ENCODE measurements at regions not wholly inside any gene's neighbourhood (a gene's known extent, or its start where the extent isn't known, plus 50 kb on each side); places are given as distances from the start of the nearest gene placed in this dataset.
"Not testable (repeated sequence)": the region's sequence is repeated elsewhere in the genome, so short reads cannot be mapped to it uniquely, and the experiment has no call there.

- DNase-seq, result no peak
These were observed 282.1 kb upstream of the TRIB2 start for GRCh38 chr2:12434630-12435098.

DNA sequence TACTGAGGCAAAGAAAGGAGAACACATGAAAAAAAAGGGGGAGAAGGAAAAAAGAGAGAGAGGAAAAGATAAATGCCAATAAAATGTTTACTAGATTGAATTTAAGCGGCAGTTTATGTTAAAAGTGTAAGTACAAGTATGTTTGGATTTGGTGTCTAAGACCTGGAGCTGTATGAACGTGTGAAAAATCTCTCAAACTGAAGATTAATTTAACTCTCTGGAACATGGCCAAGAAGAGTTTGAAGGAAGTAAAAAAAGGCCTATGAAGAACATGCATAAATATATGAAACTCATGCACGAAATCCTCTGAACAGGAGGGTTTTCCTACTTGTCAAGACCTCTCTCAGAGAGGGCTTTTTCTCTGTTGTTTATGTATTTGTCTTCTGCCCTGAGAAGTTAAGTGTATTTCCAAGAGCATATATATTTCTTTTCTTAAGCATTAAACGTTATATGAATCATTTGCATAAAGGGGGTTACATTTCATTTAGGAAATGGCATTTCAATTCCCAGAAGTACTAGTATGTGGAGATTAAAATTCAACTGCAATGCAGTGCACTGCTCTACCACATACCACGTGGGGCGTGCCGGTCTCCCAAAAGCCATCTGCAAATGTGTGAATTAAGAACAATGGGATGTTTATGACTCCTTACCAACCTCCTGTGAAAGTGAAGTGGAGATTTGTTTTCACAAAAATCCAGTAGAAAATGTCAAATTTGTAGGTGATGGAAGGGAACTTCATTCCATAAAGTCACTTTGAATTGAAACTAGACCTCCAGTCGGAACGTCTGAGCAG is 281.1 kb upstream of the TRIB2 start:
- no peak for DNase-seq

DNA sequence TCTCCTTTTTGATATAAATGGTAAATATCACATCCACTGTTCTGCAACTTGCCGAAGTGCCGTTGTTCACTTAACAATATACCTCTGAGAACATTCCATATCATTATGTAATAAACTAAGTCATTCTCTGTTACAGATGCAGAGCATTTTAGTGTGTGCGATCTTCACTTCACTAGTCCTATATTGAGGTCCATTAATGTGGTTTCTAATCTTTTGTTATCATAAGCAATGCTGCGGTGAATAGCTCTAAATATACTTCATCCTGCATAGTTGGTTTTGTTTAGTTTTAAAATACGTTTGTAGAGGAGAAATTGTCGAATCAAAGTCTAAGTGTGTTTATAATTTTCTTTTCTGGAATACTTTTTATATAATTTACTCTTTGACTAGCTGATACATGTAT is 280.3 kb upstream of the TRIB2 start:
- DNase-seq, result no peak

GRCh38 chr2:12436935-12437561 is 279.7 kb upstream of the TRIB2 start:
- DNase-seq, result no peak

DNA sequence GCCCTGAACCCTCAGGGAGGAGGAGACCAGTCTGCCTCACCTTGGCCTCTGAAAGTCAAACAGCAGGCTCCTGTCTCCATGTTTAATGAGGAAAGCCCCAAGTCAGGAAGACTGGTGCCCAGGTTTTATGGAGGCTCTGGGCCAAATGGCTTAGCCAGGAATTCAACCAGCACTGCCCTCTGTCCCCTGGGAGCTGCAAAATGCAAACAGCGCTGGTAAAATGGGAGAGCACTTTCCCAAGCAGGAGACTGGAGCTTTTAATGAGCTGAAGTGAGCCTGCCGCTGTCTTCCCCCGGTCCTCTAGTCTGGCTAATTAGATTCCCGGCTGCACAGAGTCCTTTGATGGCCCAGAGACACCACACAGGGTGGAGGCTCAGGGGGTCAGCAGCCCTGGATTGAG is 276.0 kb upstream of the TRIB2 start:
- DNase-seq, result no peak

- no peak for DNase-seq
These were observed 274.8 kb upstream of the TRIB2 start for GRCh38 chr2:12441750-12442475.

DNA sequence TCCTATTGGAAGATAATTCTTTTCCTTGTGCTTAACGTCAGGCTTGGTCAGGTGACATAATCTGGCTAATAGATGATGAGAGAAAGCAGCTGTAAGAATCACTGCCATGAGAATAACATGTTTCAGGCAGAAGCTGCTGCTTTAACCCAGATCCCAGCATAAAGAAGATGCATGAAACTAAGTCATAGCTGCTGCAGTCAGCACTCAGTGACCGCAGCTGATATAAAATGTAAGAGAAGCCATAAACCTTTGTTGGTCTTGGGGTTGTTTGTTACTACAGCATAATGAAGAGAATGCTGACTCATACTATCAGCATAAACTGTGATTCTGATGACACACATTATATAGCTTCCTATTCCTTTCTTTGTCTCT is 274.3 kb upstream of the TRIB2 start:
- DNase-seq, result no peak

GRCh38 chr2:12448846-12449505 is 267.8 kb upstream of the TRIB2 start:
- DNase-seq, result no peak

DNA sequence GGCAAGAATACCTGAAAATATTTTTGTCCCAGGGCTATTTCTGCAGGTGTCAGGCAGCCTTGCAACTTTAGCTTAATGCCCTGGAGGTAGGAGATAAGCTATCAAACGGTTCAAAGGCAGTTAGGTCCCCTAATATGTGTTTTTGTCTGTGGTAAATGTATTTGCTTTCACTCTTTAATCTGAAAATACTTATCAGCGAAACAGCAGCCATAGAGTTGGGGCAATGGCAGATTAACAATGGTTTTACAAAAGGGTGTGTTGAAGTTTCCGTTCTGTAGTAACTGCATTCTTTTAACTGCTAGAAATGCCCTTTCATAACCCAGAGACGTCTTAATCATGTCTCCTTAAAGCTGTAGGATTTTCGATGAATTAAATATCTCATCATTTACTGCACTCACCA is 265.0 kb upstream of the TRIB2 start:
- DNase-seq, result no peak

- no peak for DNase-seq
These were observed 264.6 kb upstream of the TRIB2 start for GRCh38 chr2:12452185-12452584.

GRCh38 chr2:12453731-12454130 is 263.0 kb upstream of the TRIB2 start:
- DNase-seq, result no peak

DNA sequence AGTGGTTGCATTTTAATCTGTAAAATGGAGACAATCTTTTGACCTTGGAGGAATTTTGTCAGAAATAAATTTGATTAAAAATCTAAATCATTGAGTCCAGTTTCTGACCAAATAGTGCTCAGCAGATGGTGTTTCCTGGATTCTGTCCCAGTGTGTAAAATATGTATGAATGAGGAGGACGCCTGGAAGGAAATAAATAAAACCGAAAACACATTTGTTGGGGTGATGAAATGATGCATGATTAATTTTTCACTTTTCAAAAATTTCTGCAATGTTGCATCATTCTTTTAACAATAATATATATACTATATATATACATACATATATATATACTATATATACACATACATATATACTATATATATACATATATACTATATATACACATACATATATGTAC is 261.1 kb upstream of the TRIB2 start:
- DNase-seq, result no peak

DNA sequence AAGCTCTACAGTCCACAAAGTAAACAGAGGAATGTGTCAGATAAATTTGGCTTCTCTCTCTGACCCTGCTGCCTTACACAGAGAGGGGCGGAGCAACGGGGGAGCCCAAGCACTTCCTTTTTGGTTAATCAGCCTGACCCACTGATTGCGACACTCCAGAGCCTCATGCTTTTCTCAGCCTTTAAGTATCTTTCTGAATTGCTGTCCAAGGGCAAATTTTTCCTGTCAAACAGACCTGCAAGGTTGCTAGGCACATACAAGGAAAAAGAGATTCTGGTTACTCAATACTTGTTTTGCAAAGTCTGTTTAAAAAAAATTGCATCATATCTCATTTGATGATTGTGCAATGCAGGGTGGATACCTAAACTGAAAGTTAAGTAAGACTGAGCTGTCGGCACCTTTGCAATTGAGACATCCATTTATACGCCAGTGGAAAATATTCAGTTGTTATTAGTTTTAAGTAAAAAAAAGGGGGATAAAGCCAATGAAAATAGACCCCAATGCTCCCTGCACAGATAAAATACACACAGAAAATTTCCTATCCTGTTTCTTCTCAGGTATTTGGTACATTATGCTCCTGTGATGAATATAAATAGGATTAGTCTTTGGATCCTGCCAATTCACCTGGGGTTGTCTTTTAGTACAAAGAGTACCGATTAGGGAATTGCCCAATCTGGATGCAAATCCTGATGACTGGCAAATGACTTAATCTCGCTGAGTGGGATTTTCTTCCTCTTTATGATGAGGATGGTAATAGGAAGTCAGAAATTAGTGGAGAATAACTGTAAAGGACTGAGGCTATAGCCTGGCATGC is 260.2 kb upstream of the TRIB2 start:
- no peak for DNase-seq

GRCh38 chr2:12457831-12458230 is 258.9 kb upstream of the TRIB2 start:
- no peak for DNase-seq

- no peak for DNase-seq
These were observed 253.5 kb upstream of the TRIB2 start for GRCh38 chr2:12463189-12463588.

GRCh38 chr2:12465631-12466135 is 251.1 kb upstream of the TRIB2 start:
- no peak for DNase-seq

DNA sequence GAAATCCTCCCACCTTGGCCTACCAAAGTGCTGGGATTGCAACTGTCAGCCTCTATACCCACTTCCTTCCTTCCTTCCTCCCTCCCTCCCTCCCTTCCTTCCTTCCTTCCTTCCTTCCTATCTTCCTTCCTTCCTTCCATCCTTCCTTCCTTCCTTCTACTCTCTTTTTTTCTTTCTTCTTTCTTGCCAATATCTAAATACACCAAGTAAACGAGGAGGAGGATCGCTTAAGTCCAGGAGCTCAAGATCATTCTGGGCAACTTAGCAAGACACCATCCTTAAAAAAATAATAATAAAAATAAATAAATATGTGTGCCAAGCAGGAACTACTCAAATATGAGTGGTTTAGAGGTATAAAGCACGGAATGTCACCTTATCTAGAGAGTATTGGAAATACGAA is 249.4 kb upstream of the TRIB2 start:
- DNase-seq, result no peak

DNA sequence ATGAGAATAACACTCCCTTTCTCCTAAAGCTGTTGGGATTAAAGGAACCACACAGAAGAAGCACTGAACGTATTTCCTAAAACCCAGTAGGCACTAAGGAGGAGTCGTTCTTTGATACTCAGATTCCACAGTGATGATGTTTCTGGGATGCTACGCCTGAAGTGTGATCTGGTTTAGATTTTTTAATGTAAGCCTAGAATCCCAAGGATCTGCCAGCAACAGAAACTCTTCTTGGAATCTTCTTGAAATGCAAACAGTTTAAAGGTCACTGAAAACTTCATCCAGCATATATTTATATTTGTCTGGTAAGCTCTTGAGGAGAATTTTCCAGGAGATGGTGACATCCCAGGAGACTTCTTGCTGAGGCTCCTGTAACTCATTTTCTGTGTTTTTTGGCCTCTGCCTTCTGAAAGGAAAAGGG is 247.6 kb upstream of the TRIB2 start:
- no peak for DNase-seq

GRCh38 chr2:12472265-12472664 is 244.5 kb upstream of the TRIB2 start:
- DNase-seq, result not testable (repeated sequence)

DNA sequence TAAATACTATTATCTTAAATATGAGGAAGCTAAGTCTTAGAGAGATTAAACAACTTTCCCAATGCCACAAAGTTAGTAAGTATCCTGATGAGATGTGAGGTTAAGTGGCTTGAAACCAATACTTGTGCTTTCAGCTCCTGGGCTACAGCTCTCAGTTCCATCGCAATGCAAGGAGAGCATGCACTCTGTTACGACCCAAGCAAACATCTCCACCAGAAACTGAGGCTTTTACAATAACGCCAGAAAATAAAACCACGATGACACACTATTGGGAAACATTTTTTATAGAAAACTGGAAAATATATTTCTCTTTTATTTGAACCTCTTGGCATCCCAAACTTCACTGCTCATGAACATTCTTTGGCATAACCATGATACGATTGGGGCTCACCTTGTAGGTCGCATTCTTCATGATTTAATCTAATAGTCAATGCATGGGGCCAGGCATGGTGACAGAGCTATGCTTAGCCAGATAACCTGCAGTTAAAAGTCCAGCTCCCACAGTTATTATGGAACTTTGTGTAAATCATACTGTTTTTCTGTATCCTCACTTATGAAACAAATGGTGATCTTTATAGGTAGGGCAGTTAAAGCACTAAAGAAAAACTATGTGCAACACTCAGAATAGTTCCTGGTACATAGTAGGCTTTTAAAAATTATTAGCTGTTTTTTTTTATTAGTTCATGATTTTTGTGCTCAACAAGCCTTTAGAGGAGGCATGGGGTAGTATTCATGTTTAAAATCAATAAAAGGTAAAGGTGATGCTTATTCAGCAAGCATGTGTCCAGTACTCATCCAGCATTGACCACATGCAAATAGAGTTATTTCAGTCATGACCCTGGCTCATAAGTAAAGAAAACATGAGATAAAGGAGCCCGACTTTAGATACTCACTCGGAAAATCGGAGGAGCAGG is 238.3 kb upstream of the TRIB2 start:
- no peak for DNase-seq

DNA sequence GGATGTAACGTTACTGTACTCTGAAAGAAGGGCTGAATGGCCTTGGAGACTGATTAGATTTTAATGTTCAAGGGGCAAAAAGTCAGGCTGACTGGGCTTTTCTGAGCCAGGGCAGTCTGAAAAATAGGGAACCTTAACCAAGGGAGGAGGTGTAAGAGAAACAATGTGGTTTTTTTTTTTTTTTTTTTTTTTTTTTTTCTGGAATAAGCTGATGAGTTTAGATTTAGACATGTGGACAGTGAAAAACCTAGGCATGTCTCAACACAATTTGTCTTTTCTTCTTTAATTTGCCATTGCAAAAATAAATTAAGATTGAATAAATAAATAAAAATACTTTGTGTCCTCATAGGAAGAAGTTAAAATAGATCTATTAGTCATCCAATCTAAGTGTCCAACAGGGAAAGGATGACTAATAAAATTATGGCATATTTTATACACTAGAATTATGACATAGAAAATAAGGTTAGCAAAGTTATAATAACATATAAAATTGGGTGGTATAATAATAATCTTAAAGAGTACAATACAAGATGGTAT is 237.6 kb upstream of the TRIB2 start:
- no peak for DNase-seq

Measured in NCI-H1436 treated with DMSO at 0.1 percent for 48 hours (cell line).